Immature natural killer cell (primary cell): ENCODE measurements at regions not wholly inside any gene's neighbourhood (a gene's known extent, or its start where the extent isn't known, plus 50 kb on each side); places are given as distances from the start of the nearest gene placed in this dataset.
A peak's percentile ranks its signal among the peaks of the same experiment; 100 is the strongest.
"Not testable (repeated sequence)": the region's sequence is repeated elsewhere in the genome, so short reads cannot be mapped to it uniquely, and the experiment has no call there.

ENCODE experiments used
- DNase-seq, 3 donors: peaks; one replicate each; pipeline ENCODE4 v3.0.0; 2022; ENCODE audit warnings: mixed read lengths in 1 of 3
- H3K27ac Mint-ChIP-seq, 6 donors: one replicate each; pipeline ENCODE4 v1.8.0; 2020; ENCODE audit warnings: mixed read lengths in 6 of 6, mild to moderate bottlenecking in 5 of 6, inconsistent platforms in 4 of 6, moderate library complexity in 3 of 6
- H3K27me3 Mint-ChIP-seq, 3 donors: one replicate each; pipeline ENCODE4 v1.8.0; 2020 to 2021; ENCODE audit warnings: low read depth in 3 of 3, mild to moderate bottlenecking in 3 of 3, mixed read lengths in 3 of 3, moderate library complexity in 3 of 3, inconsistent platforms in 1 of 3
- H3K36me3 Mint-ChIP-seq, 3 donors: one replicate each; pipeline ENCODE4 v1.8.0; 2020; ENCODE audit warnings: mixed read lengths in 3 of 3, inconsistent platforms in 2 of 3, mild to moderate bottlenecking in 2 of 3
- H3K4me1 Mint-ChIP-seq, 2 donors: one replicate each; pipeline ENCODE4 v1.8.0; 2020; ENCODE audit warnings: inconsistent platforms in 2 of 2, mild to moderate bottlenecking in 2 of 2, mixed read lengths in 2 of 2, moderate library complexity in 1 of 2
- H3K4me3 Mint-ChIP-seq, 5 donors: one replicate each; pipeline ENCODE4 v1.8.0; 2020; ENCODE audit warnings: mild to moderate bottlenecking in 5 of 5, mixed read lengths in 5 of 5, inconsistent platforms in 3 of 5, moderate library complexity in 3 of 5
- H3K9me3 Mint-ChIP-seq, 6 donors: one replicate each; pipeline ENCODE4 v1.8.0; 2020; ENCODE audit warnings: mild to moderate bottlenecking in 6 of 6, mixed read lengths in 6 of 6, inconsistent platforms in 4 of 6, moderate library complexity in 3 of 6

- DNase-seq, result no peak
- peak overlapping the region; percentile 58 to 83 (median 81) for H3K4me3 Mint-ChIP-seq
- peaks cover 2 to 15% (median 9%) of the 10 kb centered on the region in 6 donors for H3K9me3 Mint-ChIP-seq
- peaks cover 14 to 16% of the 10 kb centered on the region in 2 donors for H3K4me1 Mint-ChIP-seq
- H3K27me3 Mint-ChIP-seq, result peaks cover 2 to 7% (median 6%) of the 10 kb centered on the region in 3 donors
- H3K27ac Mint-ChIP-seq, result no peak overlapping the region
- H3K36me3 Mint-ChIP-seq, result peaks cover 0 to 6% (median 0%) of the 10 kb centered on the region in 3 donors
These were observed 95.3 kb downstream of the FOXD2 start for GRCh38 chr1:47532921-47533792.

DNA sequence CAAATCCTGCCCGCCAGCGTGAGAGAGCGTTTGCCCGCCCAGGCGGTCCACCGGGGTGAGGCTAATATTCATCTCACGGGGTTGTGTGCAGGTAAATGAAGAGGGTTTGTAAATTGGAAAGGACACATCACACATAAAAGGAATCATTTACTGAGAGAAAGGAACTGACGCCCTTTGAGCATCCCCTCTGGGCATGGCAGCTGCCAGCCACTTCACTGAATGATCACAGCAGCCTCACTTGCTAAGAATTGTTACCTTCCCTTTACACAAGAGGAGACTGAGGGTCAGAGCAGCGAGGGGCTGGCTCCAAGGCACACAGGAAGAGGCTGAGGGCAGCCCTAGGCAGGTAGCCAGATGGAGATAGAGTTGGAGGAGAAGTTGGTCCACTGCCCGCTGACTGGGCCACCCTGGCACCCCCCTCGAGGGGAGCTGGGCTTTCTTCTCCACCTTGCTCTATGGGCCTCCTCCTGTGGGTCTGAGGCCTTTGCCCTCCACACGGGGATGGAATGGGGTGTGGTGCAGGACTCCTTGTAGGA lies 96.0 kb downstream of the FOXD2 start:
- H3K9me3 Mint-ChIP-seq, result peaks cover 0 to 10% (median 7%) of the 10 kb centered on the region in 6 donors
- peaks cover 0 to 6% (median 0%) of the 10 kb centered on the region in 3 donors for H3K36me3 Mint-ChIP-seq
- H3K27me3 Mint-ChIP-seq, result peaks cover 2 to 10% (median 4%) of the 10 kb centered on the region in 3 donors
- no peak for DNase-seq
- peak overlapping the region; percentile 39 to 58 (median 50) for H3K4me3 Mint-ChIP-seq
- peaks cover 14 to 16% of the 10 kb centered on the region in 2 donors for H3K4me1 Mint-ChIP-seq
- H3K27ac Mint-ChIP-seq, result no peak overlapping the region

GRCh38 chr1:47534436-47534835 lies 96.6 kb downstream of the FOXD2 start:
- H3K4me3 Mint-ChIP-seq, result peak overlapping the region in 2 of 5 donors; percentile 14 to 46
- H3K27me3 Mint-ChIP-seq, result peaks cover 2 to 10% (median 4%) of the 10 kb centered on the region in 3 donors
- peaks cover 0 to 3% (median 0%) of the 10 kb centered on the region in 3 donors for H3K36me3 Mint-ChIP-seq
- peaks cover 0 to 5% (median 4%) of the 10 kb centered on the region in 6 donors for H3K9me3 Mint-ChIP-seq
- peak overlapping the region in 1 of 6 donors; percentile 9 for H3K27ac Mint-ChIP-seq
- DNase-seq, result no peak
- H3K4me1 Mint-ChIP-seq, result peaks cover 14 to 16% of the 10 kb centered on the region in 2 donors

DNA sequence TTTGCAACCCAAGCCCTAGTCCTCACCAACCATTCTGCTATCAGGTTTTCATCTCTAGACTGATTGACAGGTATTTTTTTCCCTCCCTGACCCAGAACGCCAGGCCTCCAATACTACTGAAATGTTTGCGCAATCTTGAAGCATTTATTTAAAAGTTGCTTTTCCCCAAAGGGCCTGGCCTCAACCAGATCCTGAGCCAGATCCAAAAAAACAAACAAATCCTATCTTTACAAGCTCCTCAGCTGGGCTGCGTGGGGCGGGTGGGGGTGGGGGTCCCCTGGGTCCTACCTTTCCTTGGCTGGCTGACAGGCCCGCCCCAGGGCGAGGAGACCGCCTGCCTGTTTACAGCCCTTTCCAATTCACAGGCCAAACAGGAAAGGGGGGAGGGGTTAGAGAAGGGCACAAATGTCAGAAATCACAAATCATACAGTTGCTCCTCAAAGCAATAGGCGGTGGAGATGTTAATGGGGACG lies 98.8 kb downstream of the FOXD2 start:
- H3K9me3 Mint-ChIP-seq, result no peaks in the 10 kb centered on the region
- no peak overlapping the region for H3K27ac Mint-ChIP-seq
- DNase-seq, result no peak
- no peaks in the 10 kb centered on the region for H3K36me3 Mint-ChIP-seq
- H3K27me3 Mint-ChIP-seq, result peaks cover 2 to 8% (median 5%) of the 10 kb centered on the region in 3 donors
- peaks cover 14 to 16% of the 10 kb centered on the region in 2 donors for H3K4me1 Mint-ChIP-seq
- no peak overlapping the region for H3K4me3 Mint-ChIP-seq

- Mint-ChIP-seq H3K9me3 (no peaks in the 10 kb centered on the region), H3K27me3 (peaks cover 2 to 8% (median 5%) of the 10 kb centered on the region in 3 donors), H3K36me3 (no peaks in the 10 kb centered on the region), H3K4me3 (no peak overlapping the region), H3K27ac (no peak overlapping the region), H3K4me1 (peaks cover 13 to 16% of the 10 kb centered on the region in 2 donors)
- no peak for DNase-seq
These were observed 99.4 kb downstream of the FOXD2 start for GRCh38 chr1:47537268-47537667.

- peaks cover 2 to 8% (median 5%) of the 10 kb centered on the region in 3 donors for H3K27me3 Mint-ChIP-seq
These were observed 100.1 kb downstream of the FOXD2 start for GRCh38 chr1:47537966-47538365.

DNA sequence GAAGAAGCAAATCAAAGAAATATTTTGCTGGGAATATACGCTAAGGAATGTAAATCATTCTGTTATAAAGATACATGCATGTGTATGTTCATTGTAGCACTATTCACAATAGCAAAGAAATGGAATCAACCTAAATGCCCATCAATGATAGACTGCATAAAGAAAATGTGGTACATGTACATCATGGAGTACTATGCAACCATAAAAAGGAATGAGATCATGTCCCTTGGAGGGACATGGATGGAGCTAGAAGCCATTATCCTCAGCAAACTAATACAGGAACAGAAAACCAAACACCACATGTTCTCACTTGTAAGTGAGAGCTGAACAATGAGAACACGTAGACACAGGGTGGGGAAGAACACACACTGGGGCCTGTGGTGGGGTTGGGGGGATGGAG lies 100.7 kb downstream of the FOXD2 start:
- H3K27me3 Mint-ChIP-seq, H3K4me3 Mint-ChIP-seq, H3K9me3 Mint-ChIP-seq, H3K36me3 Mint-ChIP-seq, DNase-seq, H3K27ac Mint-ChIP-seq: not testable (repeated sequence)
- peaks cover 10% of the 10 kb centered on the region in 2 donors for H3K4me1 Mint-ChIP-seq

More at GRCh38 chr1:47537966-47538365, 100.1 kb downstream of the FOXD2 start:
- Mint-ChIP-seq H3K9me3 (no peaks in the 10 kb centered on the region), H3K4me1 (peaks cover 10 to 16% of the 10 kb centered on the region in 2 donors), H3K4me3 (no peak overlapping the region), H3K36me3 (no peaks in the 10 kb centered on the region), H3K27ac (no peak overlapping the region)
- DNase-seq, result no peak

GRCh38 chr1:47541705-47542104 lies 103.9 kb downstream of the FOXD2 start:
- H3K9me3 Mint-ChIP-seq, H3K4me3 Mint-ChIP-seq, H3K27ac Mint-ChIP-seq, H3K36me3 Mint-ChIP-seq, DNase-seq, H3K4me1 Mint-ChIP-seq, H3K27me3 Mint-ChIP-seq: not testable (repeated sequence)

GRCh38 chr1:47543089-47543488 lies 105.2 kb downstream of the FOXD2 start:
- not testable (repeated sequence) for H3K27ac Mint-ChIP-seq, H3K27me3 Mint-ChIP-seq, H3K4me1 Mint-ChIP-seq, H3K9me3 Mint-ChIP-seq, H3K36me3 Mint-ChIP-seq, H3K4me3 Mint-ChIP-seq, DNase-seq

DNA sequence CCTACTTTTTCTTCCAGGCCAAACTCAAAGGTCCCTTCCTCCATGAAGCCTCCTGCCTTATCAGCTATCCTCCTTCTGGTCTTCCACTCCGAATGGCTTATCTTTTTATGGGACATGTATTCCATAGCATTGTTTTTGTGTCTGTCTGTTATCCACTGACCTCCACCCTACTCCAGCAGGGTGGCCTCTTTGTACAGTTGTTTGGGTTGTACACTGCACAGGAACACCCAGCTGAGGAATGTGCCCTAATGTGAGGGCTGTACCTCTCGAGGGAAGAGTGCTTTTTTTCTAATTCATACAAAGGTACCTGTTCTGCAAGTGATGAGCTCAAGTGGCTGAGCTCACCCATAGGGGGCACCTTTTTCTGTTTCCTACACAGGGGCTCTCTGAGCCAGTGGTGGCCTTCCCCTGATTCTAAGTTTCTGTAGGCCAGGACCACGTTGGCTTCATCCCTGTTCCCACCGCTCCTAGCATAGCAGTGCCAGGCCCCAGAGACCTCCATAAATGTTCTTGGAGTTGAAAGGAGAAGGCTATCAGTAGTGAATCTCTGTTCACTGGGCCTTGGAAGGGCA lies 108.2 kb downstream of the FOXD2 start:
- no peak overlapping the region for H3K4me3 Mint-ChIP-seq
- H3K27me3 Mint-ChIP-seq, result peaks cover 1 to 3% (median 2%) of the 10 kb centered on the region in 3 donors

GRCh38 chr1:47547753-47548573 lies 110.1 kb downstream of the FOXD2 start:
- Mint-ChIP-seq H3K4me1 (no peaks in the 10 kb centered on the region), H3K27ac (no peak overlapping the region), H3K4me3 (no peak overlapping the region), H3K27me3 (peaks cover 0 to 3% (median 3%) of the 10 kb centered on the region in 3 donors), H3K9me3 (peaks cover 0 to 3% (median 0%) of the 10 kb centered on the region in 6 donors), H3K36me3 (no peaks in the 10 kb centered on the region)
- DNase-seq, result no peak

More for the DNA sequence above, 108.2 kb downstream of the FOXD2 start:
- DNase-seq, result no peak
- H3K4me1 Mint-ChIP-seq, result no peaks in the 10 kb centered on the region
- H3K9me3 Mint-ChIP-seq, result peaks cover 0 to 3% (median 0%) of the 10 kb centered on the region in 6 donors
- H3K36me3 Mint-ChIP-seq, result no peaks in the 10 kb centered on the region
- no peak overlapping the region for H3K27ac Mint-ChIP-seq

GRCh38 chr1:47548637-47549036 lies 110.8 kb downstream of the FOXD2 start:
- Mint-ChIP-seq H3K36me3 (no peaks in the 10 kb centered on the region), H3K4me1 (no peaks in the 10 kb centered on the region), H3K27me3 (peaks cover 0 to 3% (median 3%) of the 10 kb centered on the region in 3 donors), H3K4me3 (no peak overlapping the region), H3K27ac (no peak overlapping the region), H3K9me3 (peaks cover 0 to 1% (median 0%) of the 10 kb centered on the region in 6 donors)
- DNase-seq, result no peak

GRCh38 chr1:47549532-47549931 lies 111.7 kb downstream of the FOXD2 start:
- no peaks in the 10 kb centered on the region for H3K4me1 Mint-ChIP-seq
- H3K27ac Mint-ChIP-seq, result no peak overlapping the region
- H3K27me3 Mint-ChIP-seq, result peaks cover 0 to 3% (median 3%) of the 10 kb centered on the region in 3 donors
- no peak overlapping the region for H3K4me3 Mint-ChIP-seq
- H3K36me3 Mint-ChIP-seq, result no peaks in the 10 kb centered on the region
- H3K9me3 Mint-ChIP-seq, result peaks cover 0 to 1% (median 0%) of the 10 kb centered on the region in 6 donors
- DNase-seq, result no peak
